HEK293T (cell line): ENCODE measurements at regions not wholly inside any gene's neighbourhood (a gene's known extent, or its start where the extent isn't known, plus 50 kb on each side); places are given as distances from the start of the nearest gene placed in this dataset.

Source experiments
- CTCF ChIA-PET: fragments of 350-600 bp; formaldehyde crosslinking; extraction: SDS; loops from one replicate; lab custom pipeline; 2021; ENCODE audit warnings: antibody characterized with exemption, inconsistent platforms; lab: Yijun Ruan, JAX
- POLR2A ChIA-PET: fragments of 350-600 bp; formaldehyde crosslinking; extraction: SDS; loops from one replicate; lab custom pipeline; 2020; ENCODE audit warnings: antibody characterized with exemption, inconsistent platforms; lab: Yijun Ruan, JAX
- DNase-seq: peaks from one replicate; pipeline ENCODE4 v3.0.0; 2012; ENCODE audit warnings: mixed read lengths; ENCODE audit errors: extremely low spot score
- ARNT ChIP-seq: fragments of 450-650 bp; IDR thresholded peaks from 2 replicates; pipeline ENCODE4 v1.6.1; 2017; ENCODE audit warnings: mild to moderate bottlenecking
- BHLHE40 ChIP-seq: fragments of 450-650 bp; IDR thresholded peaks from 2 replicates; pipeline ENCODE4 v1.6.1; 2016; ENCODE audit warnings: mild to moderate bottlenecking, moderate library complexity, borderline replicate concordance
- CTBP1 ChIP-seq: fragments of 450-650 bp; IDR thresholded peaks from 2 replicates; pipeline ENCODE4 v1.6.1; 2016; ENCODE audit warnings: borderline replicate concordance
- ELF4 ChIP-seq: fragments of 450-650 bp; IDR thresholded peaks from 2 replicates; pipeline ENCODE4 v1.6.1; 2017; ENCODE audit warnings: antibody characterized with exemption
- FOXA1 ChIP-seq: fragments of 450-650 bp; IDR thresholded peaks from 2 replicates; pipeline ENCODE4 v1.6.1; 2016; ENCODE audit warnings: mild to moderate bottlenecking
- FOXK2 ChIP-seq: fragments of 450-650 bp; IDR thresholded peaks from 2 replicates; pipeline ENCODE4 v1.6.1; 2016; ENCODE audit warnings: mild to moderate bottlenecking
- FOXM1 ChIP-seq: fragments of 450-650 bp; IDR thresholded peaks from 2 replicates; pipeline ENCODE4 v1.6.1; 2017; ENCODE audit warnings: mild to moderate bottlenecking, borderline replicate concordance
- HDGF ChIP-seq: fragments of 450-650 bp; IDR thresholded peaks from 2 replicates; pipeline ENCODE4 v1.6.1; 2017; ENCODE audit warnings: antibody characterized with exemption, borderline replicate concordance
- L3MBTL2 ChIP-seq: fragments of 450-650 bp; conservative IDR thresholded peaks from 2 replicates; pipeline ENCODE4 v1.6.1; 2016; ENCODE audit warnings: mild to moderate bottlenecking
- LEF1 ChIP-seq: fragments of 450-650 bp; IDR thresholded peaks from 2 replicates; pipeline ENCODE4 v1.6.1; 2017; ENCODE audit warnings: mild to moderate bottlenecking, borderline replicate concordance
- NFRKB ChIP-seq: fragments of 450-650 bp; IDR thresholded peaks from 2 replicates; pipeline ENCODE4 v1.6.1; 2016; ENCODE audit warnings: mild to moderate bottlenecking, moderate library complexity
- SP1 ChIP-seq: fragments of 450-650 bp; IDR thresholded peaks from 2 replicates; pipeline ENCODE4 v1.6.1; 2017
- SUZ12 ChIP-seq: fragments of 450-650 bp; IDR thresholded peaks from 2 replicates; pipeline ENCODE4 v1.6.1; 2016; ENCODE audit warnings: mild to moderate bottlenecking
- TARDBP ChIP-seq: fragments of 450-650 bp; IDR thresholded peaks from 2 replicates; pipeline ENCODE4 v1.6.1; 2016
- ZNF384 ChIP-seq: fragments of 450-650 bp; IDR thresholded peaks from 2 replicates; pipeline ENCODE4 v1.6.1; 2016
- TF ChIP-seq, protein P1 (sequence below): fragments of 450-650 bp; IDR thresholded peaks from 2 replicates; pipeline ENCODE4 v1.6.1; 2016

DNA sequence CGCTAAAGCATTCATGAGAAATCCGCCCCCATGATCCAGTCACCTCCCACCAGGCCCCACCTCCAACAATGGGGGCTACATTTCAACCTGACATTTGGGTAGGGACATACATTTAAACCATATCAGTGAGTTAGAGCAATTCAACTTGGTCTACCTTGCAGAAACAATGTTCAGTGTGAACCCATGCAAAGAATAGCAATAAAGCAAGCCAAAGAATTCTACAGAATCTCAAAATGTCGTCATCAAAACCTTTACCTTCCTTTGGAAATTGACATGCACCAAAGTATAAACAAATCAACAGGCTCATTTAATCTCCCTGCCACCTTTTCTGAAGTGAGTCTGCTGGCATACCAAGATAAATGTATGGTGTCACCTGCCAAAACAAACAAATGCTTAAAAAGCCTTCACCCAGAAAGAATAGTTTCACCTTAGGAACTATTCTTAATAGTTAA lies 68.8 kb upstream of the ABLIM1 start:
- DNase-seq: no peak
- CTCF ChIA-PET: no interaction called here
- POLR2A ChIA-PET: no interaction called here
- no peak for TF ChIP-seq BHLHE40
- no peak for TF ChIP-seq SP1
- no peak for TF ChIP-seq ZNF384
- no peak for TF ChIP-seq TARDBP
- TF ChIP-seq, protein P1, sequence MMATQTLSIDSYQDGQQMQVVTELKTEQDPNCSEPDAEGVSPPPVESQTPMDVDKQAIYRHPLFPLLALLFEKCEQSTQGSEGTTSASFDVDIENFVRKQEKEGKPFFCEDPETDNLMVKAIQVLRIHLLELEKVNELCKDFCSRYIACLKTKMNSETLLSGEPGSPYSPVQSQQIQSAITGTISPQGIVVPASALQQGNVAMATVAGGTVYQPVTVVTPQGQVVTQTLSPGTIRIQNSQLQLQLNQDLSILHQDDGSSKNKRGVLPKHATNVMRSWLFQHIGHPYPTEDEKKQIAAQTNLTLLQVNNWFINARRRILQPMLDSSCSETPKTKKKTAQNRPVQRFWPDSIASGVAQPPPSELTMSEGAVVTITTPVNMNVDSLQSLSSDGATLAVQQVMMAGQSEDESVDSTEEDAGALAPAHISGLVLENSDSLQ: no peak
- no peak for TF ChIP-seq FOXK2
- TF ChIP-seq SUZ12: no peak

DNA sequence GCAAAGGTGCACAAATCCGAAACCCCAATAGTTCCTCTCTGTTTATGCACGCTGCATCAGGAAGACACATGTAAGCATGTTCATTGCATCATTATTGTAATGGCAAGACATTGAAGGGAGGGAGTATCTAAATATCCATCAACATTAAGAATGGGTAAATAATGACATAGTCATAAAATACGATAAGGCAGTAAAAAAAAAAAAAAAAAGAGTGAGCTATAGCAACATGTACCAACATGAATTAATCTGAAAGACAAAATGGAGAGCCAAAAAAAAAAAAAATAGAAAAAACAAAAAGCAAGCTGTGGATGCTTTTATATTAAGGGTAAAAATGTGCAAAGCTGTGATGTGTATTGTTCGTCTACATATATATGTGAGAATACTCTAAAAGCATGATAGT lies 70.2 kb upstream of the ABLIM1 start:
- DNase-seq: no peak
- POLR2A ChIA-PET: no interaction called here
- no peak for TF ChIP-seq NFRKB
- peak; percentile 60 for TF ChIP-seq ZNF384
- TF ChIP-seq HDGF: no peak
- no peak for TF ChIP-seq LEF1
- TF ChIP-seq L3MBTL2: no peak
- CTCF ChIA-PET: no interaction called here

DNA sequence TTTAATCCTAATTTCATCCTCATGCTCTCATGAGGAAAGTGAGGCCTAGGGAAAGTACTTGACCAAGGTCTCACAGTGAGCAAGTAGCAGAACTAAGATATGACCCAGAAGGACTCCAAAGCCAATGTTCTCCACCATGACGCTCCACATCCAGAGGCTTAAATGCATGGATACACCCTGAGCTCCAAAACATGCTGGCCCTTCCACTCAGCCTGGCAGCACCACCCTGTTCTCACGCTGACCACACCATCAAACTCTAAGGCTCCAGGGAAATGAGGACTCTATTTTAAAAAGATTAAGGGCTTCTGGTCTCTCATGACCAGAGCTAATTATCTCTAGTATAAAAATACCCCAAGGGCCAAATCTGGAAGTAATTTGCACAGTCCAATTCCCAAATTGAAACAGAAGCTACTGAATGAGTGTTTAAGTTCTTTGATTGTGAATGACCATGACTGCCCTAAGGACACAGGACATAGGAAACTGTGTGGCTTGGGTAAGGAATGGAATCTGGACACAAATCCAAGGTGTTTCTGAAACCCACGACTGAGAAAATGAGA lies 71.1 kb upstream of the ABLIM1 start:
- ChIA-PET CTCF (no interaction called here), POLR2A (no interaction called here)
- no peak for DNase-seq
- TF ChIP-seq, protein P1: no peak
- no peak for TF ChIP-seq NFRKB
- TF ChIP-seq ZNF384: no peak
- no peak for TF ChIP-seq FOXK2
- TF ChIP-seq FOXM1: no peak
- no peak for TF ChIP-seq BHLHE40
- no peak for TF ChIP-seq ELF4
- TF ChIP-seq CTBP1: no peak
- TF ChIP-seq TARDBP: no peak
- no peak for TF ChIP-seq FOXA1
- TF ChIP-seq SUZ12: no peak
- no peak for TF ChIP-seq L3MBTL2

DNA sequence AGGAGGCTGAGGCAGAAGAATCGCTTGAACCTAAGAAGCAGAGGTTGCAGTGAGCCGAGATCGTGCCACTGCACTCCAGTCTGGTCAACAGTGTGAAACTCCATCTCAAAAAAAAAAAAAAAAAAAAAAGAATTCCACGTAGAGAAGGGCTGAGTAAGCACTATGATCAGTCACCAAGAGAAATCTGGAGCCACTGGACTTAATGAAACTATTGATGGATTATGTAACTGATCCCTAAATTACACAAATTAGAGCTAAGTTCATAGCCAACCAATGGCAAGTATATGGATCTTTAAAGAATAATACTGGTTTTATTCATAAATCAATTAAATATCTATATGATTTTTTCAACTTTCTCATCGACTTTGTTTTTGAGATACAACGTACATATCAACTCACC lies 72.2 kb upstream of the ABLIM1 start:
- TF ChIP-seq ZNF384 (no peak), FOXA1 (no peak), FOXM1 (no peak), HDGF (no peak), CTBP1 (no peak), BHLHE40 (no peak), ARNT (no peak), NFRKB (no peak), SP1 (no peak), L3MBTL2 (no peak), SUZ12 (no peak)
- TF ChIP-seq, protein P1: no peak
- ChIA-PET CTCF (interaction anchor here (0.7 kb wide), 1 partner anchor 167 kb away, joined by 5 read pairs; no protein-coding TSS in a partner anchor), POLR2A (no interaction called here)
- DNase-seq: no peak

DNA sequence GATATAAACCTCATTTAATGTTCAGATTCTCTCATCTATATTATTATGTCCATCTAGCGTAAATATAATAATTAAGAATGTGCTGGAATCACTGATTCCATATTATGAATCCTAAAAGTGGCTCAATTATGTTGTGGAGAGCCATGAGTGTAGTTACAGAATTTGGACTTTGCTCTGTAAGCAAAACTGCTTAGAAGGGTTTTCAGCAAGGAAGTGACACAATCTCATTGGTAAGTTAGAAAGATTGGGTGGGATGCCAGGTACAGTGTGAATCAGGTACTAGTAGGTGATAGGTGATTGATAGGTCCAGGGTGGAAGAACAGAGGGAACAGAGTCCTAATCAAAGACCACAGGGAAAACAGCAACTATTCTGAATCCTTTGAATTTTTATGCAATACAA lies 74.9 kb upstream of the ABLIM1 start:
- no peak for DNase-seq
- TF ChIP-seq TARDBP: no peak
- no peak for TF ChIP-seq FOXK2
- no peak for TF ChIP-seq HDGF
- ChIA-PET CTCF (no interaction called here), POLR2A (no interaction called here)

DNA sequence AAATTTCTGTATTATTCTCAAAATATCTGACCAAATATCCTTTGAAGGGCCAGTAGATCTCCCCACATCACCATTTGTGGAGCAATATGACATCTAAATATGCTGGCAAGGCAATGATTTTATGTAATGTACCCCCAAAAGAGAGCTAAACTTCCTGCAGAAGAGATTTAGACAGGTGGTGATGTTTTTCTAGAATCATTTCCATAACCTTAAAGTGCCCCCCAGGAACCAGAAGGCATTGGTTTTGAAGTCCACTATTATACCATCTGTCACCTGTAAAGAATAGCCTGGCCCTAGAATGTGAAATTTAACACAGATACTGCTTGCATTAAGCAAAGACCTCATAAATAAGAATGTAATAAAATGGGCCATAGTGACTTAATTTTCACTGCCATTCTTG lies 77.9 kb upstream of the ABLIM1 start:
- DNase-seq: no peak
- CTCF ChIA-PET: no interaction called here
- TF ChIP-seq ARNT (no peak), FOXK2 (no peak), CTBP1 (no peak), ELF4 (no peak), TARDBP (no peak), LEF1 (no peak), SUZ12 (no peak), SP1 (no peak)
- POLR2A ChIA-PET: no interaction called here

DNA sequence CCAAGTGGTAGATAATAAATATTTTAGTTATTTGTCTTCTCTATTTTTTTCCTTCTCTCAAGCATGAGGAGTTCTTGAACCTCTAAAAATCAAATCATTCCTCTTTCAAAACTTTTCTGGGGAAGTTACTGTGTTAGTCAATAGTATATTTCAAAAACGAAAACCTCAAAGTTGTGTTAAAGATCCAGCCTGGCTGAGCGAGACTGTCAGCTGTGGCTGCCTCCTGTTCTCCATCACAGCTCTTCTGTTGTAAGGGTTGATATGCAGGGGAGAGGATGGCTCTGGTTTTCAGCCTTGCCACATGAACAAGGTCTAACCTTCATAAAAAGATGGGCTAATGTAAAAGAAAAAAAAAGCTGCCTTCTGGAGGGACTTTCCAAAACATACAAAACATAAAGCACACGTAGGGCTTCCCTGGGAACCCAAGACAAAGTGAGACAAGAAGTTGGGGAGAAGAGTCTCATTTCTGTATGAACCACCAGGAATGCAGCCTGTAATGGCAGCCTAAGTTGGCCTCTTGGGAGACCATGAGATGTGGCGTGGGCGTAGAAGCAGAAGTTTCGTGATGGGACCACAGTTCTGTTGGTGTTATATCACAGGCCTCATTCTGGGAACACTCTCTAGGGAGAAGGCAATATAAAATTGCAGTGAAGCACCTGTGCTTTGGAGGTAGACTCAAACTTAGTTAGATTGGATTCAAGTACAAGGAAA lies 77.9 kb upstream of the FHIP2A start:
- CTCF ChIA-PET: no interaction called here
- POLR2A ChIA-PET: no interaction called here
- TF ChIP-seq L3MBTL2: no peak
- TF ChIP-seq CTBP1: no peak
- no peak for TF ChIP-seq BHLHE40
- TF ChIP-seq, protein P1: no peak
- no peak for TF ChIP-seq SP1
- no peak for TF ChIP-seq ZNF384
- no peak for TF ChIP-seq ELF4
- DNase-seq: no peak
